ENCODE measurements at regions not wholly inside any gene's neighbourhood (a gene's known extent, or its start where the extent isn't known, plus 50 kb on each side); places are given as distances from the start of the nearest gene placed in this dataset.

GRCh38 chrX:133465254-133465653 lies 50.0 kb upstream of the GPC4 start:
- no peak for TF ChIP-seq CTCF (IDR thresholded peaks at IDR 0.05; ENCODE audit: unreplicated experiment)
- intact Hi-C loops (cut with micrococcal nuclease): no loop called here
- no peak for DNase-seq (ENCODE audit: unreplicated experiment)
- CTCF ChIA-PET: no interaction called here
- Mint-ChIP-seq H3K36me3 (ENCODE audit: insufficient read depth, unreplicated experiment) (no peaks in the 10 kb centered on the region), H3K27me3 (ENCODE audit: insufficient read depth, unreplicated experiment) (peaks cover 2% of the 10 kb centered on the region), H3K9me3 (ENCODE audit: unreplicated experiment) (no peaks in the 10 kb centered on the region), H3K4me3 (ENCODE audit: unreplicated experiment) (no peak overlapping the region), H3K4me1 (ENCODE audit: insufficient read depth, unreplicated experiment) (no peaks in the 10 kb centered on the region), H3K27ac (ENCODE audit: low read depth, unreplicated experiment) (no peak overlapping the region)
- POLR2A ChIA-PET: no interaction called here
- BruUV-seq (replicated peaks): no TSS peak

Data from MCF 10A (cell line).